ENCODE measurements at regions not wholly inside any gene's neighbourhood (a gene's known extent, or its start where the extent isn't known, plus 50 kb on each side); places are given as distances from the start of the nearest gene placed in this dataset.
"Not testable (repeated sequence)": the region's sequence is repeated elsewhere in the genome, so short reads cannot be mapped to it uniquely, and the experiment has no call there.

GRCh38 chr15:39414201-39414600 is 166.7 kb upstream of the THBS1 start:
- TF ChIP-seq CTCF (IDR thresholded peaks at IDR 0.05; ENCODE audit: low read depth, low read length, missing control alignments) = no peak
- H3K4me3 ChIP-seq (ENCODE audit: low read depth, low read length) = no peak overlapping the region
- no peak for DNase-seq (ENCODE audit: low read depth)

- no peak for TF ChIP-seq CTCF (IDR thresholded peaks at IDR 0.05; ENCODE audit: low read depth, low read length, missing control alignments)
- no peak for DNase-seq (ENCODE audit: low read depth)
- no peak overlapping the region for H3K4me3 ChIP-seq (ENCODE audit: low read depth, low read length)
Measured at GRCh38 chr15:39415634-39416033, 165.2 kb upstream of the THBS1 start.

- no peak for DNase-seq (ENCODE audit: low read depth)
- TF ChIP-seq CTCF (IDR thresholded peaks at IDR 0.05; ENCODE audit: low read depth, low read length, missing control alignments) = no peak
- H3K4me3 ChIP-seq (ENCODE audit: low read depth, low read length) = no peak overlapping the region
Measured at GRCh38 chr15:39416258-39416657, 164.6 kb upstream of the THBS1 start.

GRCh38 chr15:39417366-39418134 is 163.3 kb upstream of the THBS1 start:
- no peak overlapping the region for H3K4me3 ChIP-seq (ENCODE audit: low read depth, low read length)
- DNase-seq (ENCODE audit: low read depth) = no peak
- no peak for TF ChIP-seq CTCF (IDR thresholded peaks at IDR 0.05; ENCODE audit: low read depth, low read length, missing control alignments)

GRCh38 chr15:39419651-39420050 is 161.2 kb upstream of the THBS1 start:
- no peak overlapping the region for H3K4me3 ChIP-seq (ENCODE audit: low read depth, low read length)
- no peak for DNase-seq (ENCODE audit: low read depth)
- no peak for TF ChIP-seq CTCF (IDR thresholded peaks at IDR 0.05; ENCODE audit: low read depth, low read length, missing control alignments)

- not testable (repeated sequence) for H3K4me3 ChIP-seq (ENCODE audit: low read depth, low read length); DNase-seq (ENCODE audit: low read depth)
Measured at GRCh38 chr15:39420123-39420852, 160.6 kb upstream of the THBS1 start.

GRCh38 chr15:39420853-39421192 is 160.1 kb upstream of the THBS1 start:
- not testable (repeated sequence) for H3K4me3 ChIP-seq (ENCODE audit: low read depth, low read length); DNase-seq (ENCODE audit: low read depth)
